ENCODE measurements at regions not wholly inside any gene's neighbourhood (a gene's known extent, or its start where the extent isn't known, plus 50 kb on each side); places are given as distances from the start of the nearest gene placed in this dataset.
A peak's percentile ranks its signal among the peaks of the same experiment; 100 is the strongest.
"Not testable (repeated sequence)": the region's sequence is repeated elsewhere in the genome, so short reads cannot be mapped to it uniquely, and the experiment has no call there.

GRCh38 chr15:34657469-34658127, 74.1 kb upstream of the GOLGA8B start:
- Mint-ChIP-seq H3K4me3 (no peak overlapping the region), H3K4me1 (peaks cover 1% of the 10 kb centered on the region), H3K36me3 (ENCODE audit: low read depth) (no peaks in the 10 kb centered on the region), H3K9me3 (no peaks in the 10 kb centered on the region), H3K27me3 (peaks cover 33% of the 10 kb centered on the region), H3K27ac (no peak overlapping the region)
- intact Hi-C loops (cut with micrococcal nuclease) = no loop called here
- DNase-seq = no peak

- no peak overlapping the region for H3K27ac Mint-ChIP-seq
- peaks cover 33% of the 10 kb centered on the region for H3K27me3 Mint-ChIP-seq
- DNase-seq = no peak
- H3K4me1 Mint-ChIP-seq = peaks cover 2% of the 10 kb centered on the region
- no peaks in the 10 kb centered on the region for H3K36me3 Mint-ChIP-seq (ENCODE audit: low read depth)
- intact Hi-C loops (cut with micrococcal nuclease) = no loop called here
- no peak overlapping the region for H3K4me3 Mint-ChIP-seq
- H3K9me3 Mint-ChIP-seq = no peaks in the 10 kb centered on the region
Measured at GRCh38 chr15:34656005-34656796, 72.8 kb upstream of the GOLGA8B start.

GRCh38 chr15:34655326-34655725, 71.9 kb upstream of the GOLGA8B start:
- Mint-ChIP-seq H3K36me3 (ENCODE audit: low read depth) (no peaks in the 10 kb centered on the region), H3K9me3 (no peaks in the 10 kb centered on the region), H3K27me3 (peaks cover 31% of the 10 kb centered on the region), H3K4me1 (peaks cover 2% of the 10 kb centered on the region), H3K4me3 (no peak overlapping the region), H3K27ac (no peak overlapping the region)
- intact Hi-C loops (cut with micrococcal nuclease) = no loop called here
- DNase-seq = no peak

- no peak overlapping the region for H3K4me3 Mint-ChIP-seq
- H3K27ac Mint-ChIP-seq = no peak overlapping the region
- DNase-seq = no peak
- intact Hi-C loops (cut with micrococcal nuclease) = no loop called here
- peaks cover 25% of the 10 kb centered on the region for H3K27me3 Mint-ChIP-seq
- H3K4me1 Mint-ChIP-seq = peaks cover 2% of the 10 kb centered on the region
- H3K36me3 Mint-ChIP-seq (ENCODE audit: low read depth) = no peaks in the 10 kb centered on the region
- H3K9me3 Mint-ChIP-seq = no peaks in the 10 kb centered on the region
Measured at GRCh38 chr15:34654625-34655024, 71.2 kb upstream of the GOLGA8B start.

GRCh38 chr15:34653992-34654391, 70.5 kb upstream of the GOLGA8B start:
- Mint-ChIP-seq H3K27ac (no peak overlapping the region), H3K9me3 (no peaks in the 10 kb centered on the region), H3K36me3 (ENCODE audit: low read depth) (no peaks in the 10 kb centered on the region), H3K4me3 (no peak overlapping the region), H3K27me3 (peaks cover 21% of the 10 kb centered on the region), H3K4me1 (peaks cover 2% of the 10 kb centered on the region)
- intact Hi-C loops (cut with micrococcal nuclease) = no loop called here
- no peak for DNase-seq

GRCh38 chr15:34653326-34653725, 69.9 kb upstream of the GOLGA8B start:
- H3K9me3 Mint-ChIP-seq; intact Hi-C loops (cut with micrococcal nuclease); H3K36me3 Mint-ChIP-seq (ENCODE audit: low read depth): not testable (repeated sequence)

GRCh38 chr15:34652726-34653033, 69.2 kb upstream of the GOLGA8B start:
- peaks cover 2% of the 10 kb centered on the region for H3K4me1 Mint-ChIP-seq
- intact Hi-C loops (cut with micrococcal nuclease) = no loop called here
- no peaks in the 10 kb centered on the region for H3K9me3 Mint-ChIP-seq
- DNase-seq = no peak
- peaks cover 21% of the 10 kb centered on the region for H3K27me3 Mint-ChIP-seq
- no peaks in the 10 kb centered on the region for H3K36me3 Mint-ChIP-seq (ENCODE audit: low read depth)
- no peak overlapping the region for H3K27ac Mint-ChIP-seq
- H3K4me3 Mint-ChIP-seq = no peak overlapping the region

More at GRCh38 chr15:34653326-34653725, 69.9 kb upstream of the GOLGA8B start:
- not testable (repeated sequence) for H3K4me1 Mint-ChIP-seq, H3K4me3 Mint-ChIP-seq, DNase-seq, H3K27ac Mint-ChIP-seq
- peaks cover 21% of the 10 kb centered on the region for H3K27me3 Mint-ChIP-seq

GRCh38 chr15:34651997-34652725, 68.7 kb upstream of the GOLGA8B start:
- Mint-ChIP-seq H3K4me1 (peaks cover 2% of the 10 kb centered on the region), H3K4me3 (no peak overlapping the region), H3K36me3 (ENCODE audit: low read depth) (no peaks in the 10 kb centered on the region), H3K27me3 (peaks cover 16% of the 10 kb centered on the region), H3K27ac (no peak overlapping the region), H3K9me3 (no peaks in the 10 kb centered on the region)
- intact Hi-C loops (cut with micrococcal nuclease) = no loop called here
- DNase-seq = peak; percentile 23

- no peaks in the 10 kb centered on the region for H3K36me3 Mint-ChIP-seq (ENCODE audit: low read depth)
- intact Hi-C loops (cut with micrococcal nuclease) = no loop called here
- no peaks in the 10 kb centered on the region for H3K9me3 Mint-ChIP-seq
- peaks cover 14% of the 10 kb centered on the region for H3K27me3 Mint-ChIP-seq
- H3K27ac Mint-ChIP-seq = no peak overlapping the region
- H3K4me3 Mint-ChIP-seq = no peak overlapping the region
- peaks cover 2% of the 10 kb centered on the region for H3K4me1 Mint-ChIP-seq
- peak; percentile 50 for DNase-seq
Measured at GRCh38 chr15:34650177-34650576, 66.7 kb upstream of the GOLGA8B start.

GRCh38 chr15:34648294-34648631, 64.8 kb upstream of the GOLGA8B start:
- H3K4me1 Mint-ChIP-seq = peaks cover 2% of the 10 kb centered on the region
- intact Hi-C loops (cut with micrococcal nuclease) = no loop called here
- peaks cover 12% of the 10 kb centered on the region for H3K27me3 Mint-ChIP-seq
- no peaks in the 10 kb centered on the region for H3K9me3 Mint-ChIP-seq
- no peak overlapping the region for H3K4me3 Mint-ChIP-seq
- no peak overlapping the region for H3K27ac Mint-ChIP-seq
- DNase-seq = peak; percentile 40
- no peaks in the 10 kb centered on the region for H3K36me3 Mint-ChIP-seq (ENCODE audit: low read depth)

- peaks cover 2% of the 10 kb centered on the region for H3K4me1 Mint-ChIP-seq
- H3K4me3 Mint-ChIP-seq = no peak overlapping the region
- intact Hi-C loops (cut with micrococcal nuclease) = no loop called here
- H3K27ac Mint-ChIP-seq = no peak overlapping the region
- no peaks in the 10 kb centered on the region for H3K9me3 Mint-ChIP-seq
- peak; percentile 45 for DNase-seq
- peaks cover 12% of the 10 kb centered on the region for H3K27me3 Mint-ChIP-seq
- no peaks in the 10 kb centered on the region for H3K36me3 Mint-ChIP-seq (ENCODE audit: low read depth)
Measured at GRCh38 chr15:34647569-34648293, 64.3 kb upstream of the GOLGA8B start.

GRCh38 chr15:34646918-34647317, 63.5 kb upstream of the GOLGA8B start:
- intact Hi-C loops (cut with micrococcal nuclease) = no loop called here
- Mint-ChIP-seq H3K9me3 (no peaks in the 10 kb centered on the region), H3K27me3 (peaks cover 12% of the 10 kb centered on the region), H3K4me1 (no peaks in the 10 kb centered on the region), H3K4me3 (no peak overlapping the region), H3K36me3 (ENCODE audit: low read depth) (no peaks in the 10 kb centered on the region), H3K27ac (no peak overlapping the region)
- peak; percentile 15 for DNase-seq

GRCh38 chr15:34644851-34645250, 61.4 kb upstream of the GOLGA8B start:
- no peak overlapping the region for H3K27ac Mint-ChIP-seq
- DNase-seq = peak; percentile 11
- peaks cover 12% of the 10 kb centered on the region for H3K27me3 Mint-ChIP-seq
- H3K36me3 Mint-ChIP-seq (ENCODE audit: low read depth) = no peaks in the 10 kb centered on the region
- no peaks in the 10 kb centered on the region for H3K9me3 Mint-ChIP-seq
- H3K4me3 Mint-ChIP-seq = no peak overlapping the region
- intact Hi-C loops (cut with micrococcal nuclease) = no loop called here
- H3K4me1 Mint-ChIP-seq = no peaks in the 10 kb centered on the region

GRCh38 chr15:34644061-34644460, 60.6 kb upstream of the GOLGA8B start:
- Mint-ChIP-seq H3K4me3 (no peak overlapping the region), H3K36me3 (ENCODE audit: low read depth) (no peaks in the 10 kb centered on the region), H3K27me3 (peaks cover 12% of the 10 kb centered on the region), H3K4me1 (no peaks in the 10 kb centered on the region), H3K9me3 (no peaks in the 10 kb centered on the region), H3K27ac (no peak overlapping the region)
- intact Hi-C loops (cut with micrococcal nuclease) = no loop called here
- peak; percentile 34 for DNase-seq

Measured in activated CD4-positive, alpha-beta T cell treated with anti-CD3 and anti-CD28 coated beads, Interleukin-2, amount 10 ng/mL, durations not matched to agents 24 days and 14 days (primary cell).